HCT116 (cell line): ENCODE measurements at regions not wholly inside any gene's neighbourhood (a gene's known extent, or its start where the extent isn't known, plus 50 kb on each side); places are given as distances from the start of the nearest gene placed in this dataset.

Source experiments
- ATAC-seq: fragments of 200-7000 bp; cut with Tn5 transposase; 2 replicates; pipeline ENCODE4 v1.9.1; 2020; ENCODE audit warnings: mild to moderate bottlenecking, moderate library complexity
- BruUV-seq: library from RNA; stranded (reverse); fragments of 400-500 nt; replicated peaks from 2 replicates; lab custom pipeline; 2021; lab: Mats Ljungman, UMichigan
- CTCF ChIA-PET: fragments of 300-600 bp; sonication (Branson Sonifier 250); formaldehyde crosslinking; loops from one replicate; lab custom pipeline; 2021; ENCODE audit warnings: antibody characterized with exemption; lab: Charles Lee
- POLR2A ChIA-PET: fragments of 300-600, 350-600 bp; sonication (Branson Sonifier 250); formaldehyde crosslinking; loops from one replicate; lab custom pipeline; 2021; ENCODE audit warnings: antibody characterized with exemption; lab: Charles Lee
- RAD21 ChIA-PET, 2 experiments: fragments of 300-600 bp; sonication (Branson Sonifier 250); formaldehyde crosslinking; loops; one replicate each; lab custom pipeline; 2023; ENCODE audit warnings: low total read pairs in 2 of 2; ENCODE audit not compliant: uncharacterized antibody in 2 of 2, unreplicated experiment in 2 of 2, low non-redundant PET in 1 of 2; lab: Charles Lee
- DNase-seq: peaks from one replicate; pipeline ENCODE4 v3.0.0-alpha.2; 2010; ENCODE audit warnings: low read depth, low spot score
- H2AFZ ChIP-seq: fragments of 200-600 bp; shearing (Covaris generic), sonication (generic); 2 replicates; pipeline ENCODE4 v1.6.1; 2017; ENCODE audit warnings: low read depth, mixed run types, mixed read lengths, antibody characterized with exemption, low read length; ENCODE audit not compliant: poor library complexity, severe bottlenecking
- H3K27ac ChIP-seq: 2 replicates; pipeline ENCODE4 v1.5.1; 2012; ENCODE audit warnings: low read depth, low read length
- H3K27me3 ChIP-seq: fragments of 200-600 bp; sonication (generic); 2 replicates; pipeline ENCODE4 v1.6.1; 2016; ENCODE audit warnings: mixed run types, low read length, mixed read lengths; ENCODE audit not compliant: insufficient read depth
- H3K36me3 ChIP-seq, 2 experiments: fragments of 200-500 bp in 1 of 2; fragments of 200-600 bp in 1 of 2; sonication (Bioruptor generic) in 1 of 2; sonication (generic) in 1 of 2; 2 replicates each; pipeline versions ENCODE4 v1.5.1 to v1.6.1; 2014 to 2016; ENCODE audit warnings: low read length in 2 of 2, inconsistent platforms in 1 of 2, mixed read lengths in 1 of 2, mixed run types in 1 of 2; ENCODE audit not compliant: insufficient read depth in 2 of 2, control insufficient read depth in 1 of 2
- H3K4me1 ChIP-seq, 2 experiments: fragments of 200-600 bp in 1 of 2; sonication (generic) in 1 of 2; 2 replicates each; pipeline versions ENCODE4 v1.5.1 to v1.6.1; 2012 to 2017; ENCODE audit warnings: low read length in 2 of 2, inconsistent platforms in 1 of 2, mild to moderate bottlenecking in 1 of 2, mixed read lengths in 1 of 2, mixed run types in 1 of 2, moderate library complexity in 1 of 2; ENCODE audit not compliant: insufficient read depth in 2 of 2, control insufficient read depth in 1 of 2
- H3K4me2 ChIP-seq: fragments of 200-600 bp; sonication (generic); 2 replicates; pipeline ENCODE4 v1.6.1; 2017; ENCODE audit warnings: mixed run types, low read length, mixed read lengths
- H3K4me3 ChIP-seq, 2 experiments: fragments of 200-600 bp in 1 of 2; sonication (generic) in 1 of 2; replicated peaks in 1 of 2; 2 replicates each; pipeline ENCODE4 v1.5.1; 2011 to 2016; ENCODE audit warnings: low read length in 2 of 2, control low read depth in 1 of 2, low read depth in 1 of 2, mild to moderate bottlenecking in 1 of 2, mixed read lengths in 1 of 2, mixed run types in 1 of 2
- H3K79me2 ChIP-seq: fragments of 200-600 bp; sonication (generic); 2 replicates; pipeline ENCODE4 v1.6.1; 2017; ENCODE audit warnings: mild to moderate bottlenecking, mixed run types, low read length, moderate library complexity, mixed read lengths; ENCODE audit not compliant: insufficient read depth
- H3K9ac ChIP-seq: fragments of 200-600 bp; sonication (generic); 2 replicates; pipeline ENCODE4 v1.6.1; 2016; ENCODE audit warnings: low read length, mixed read lengths
- H3K9me2 ChIP-seq: fragments of 200-600 bp; sonication (generic), shearing (Covaris generic); 2 replicates; pipeline ENCODE4 v1.6.1; 2017; ENCODE audit warnings: mixed run types, mild to moderate bottlenecking, moderate library complexity; ENCODE audit not compliant: insufficient read depth
- H3K9me3 ChIP-seq, 2 experiments: fragments of 200-500 bp in 1 of 2; fragments of 200-600 bp in 1 of 2; sonication (Bioruptor generic) in 1 of 2; sonication (generic) in 1 of 2; 2 replicates each; pipeline ENCODE4 v1.6.1; 2014 to 2017; ENCODE audit warnings: low read length in 2 of 2, mixed read lengths in 2 of 2, inconsistent platforms in 1 of 2, low read depth in 1 of 2, mild to moderate bottlenecking in 1 of 2, mixed run types in 1 of 2, moderate library complexity in 1 of 2; ENCODE audit not compliant: control insufficient read depth in 1 of 2, insufficient read depth in 1 of 2
- H4K20me1 ChIP-seq: fragments of 200-600 bp; sonication (generic), shearing (Covaris generic); 2 replicates; pipeline ENCODE4 v1.6.1; 2017; ENCODE audit warnings: mixed run types, mild to moderate bottlenecking, moderate library complexity; ENCODE audit not compliant: insufficient read depth
- ATF3 ChIP-seq: IDR thresholded peaks from 2 replicates; pipeline ENCODE4 v1.6.1; 2012
- CTCF ChIP-seq, 3 experiments: fragments of 200-600 bp in 1 of 3; sonication (generic) in 1 of 3; IDR thresholded peaks in 2 of 3; conservative IDR thresholded peaks in 1 of 3; 2 replicates each; pipeline ENCODE4 v1.5.1; 2012 to 2017; ENCODE audit warnings: low read depth in 2 of 3, low read length in 2 of 3, antibody characterized with exemption in 1 of 3, borderline replicate concordance in 1 of 3, control low read depth in 1 of 3, mild to moderate bottlenecking in 1 of 3, mixed read lengths in 1 of 3, mixed run types in 1 of 3, moderate library complexity in 1 of 3; ENCODE audit not compliant: insufficient read depth in 1 of 3
- EGR1 ChIP-seq: IDR thresholded peaks from 2 replicates; pipeline ENCODE4 v1.6.1; 2012; ENCODE audit warnings: low read depth
- ELF1 ChIP-seq: IDR thresholded peaks from 2 replicates; pipeline ENCODE4 v1.6.1; 2012; ENCODE audit warnings: low read depth, borderline replicate concordance
- EZH2phosphoT487 ChIP-seq: fragments of 200-600 bp; IDR thresholded peaks from 2 replicates; pipeline ENCODE4 v1.6.1; 2018; ENCODE audit warnings: antibody characterized with exemption, borderline replicate concordance
- POLR2A ChIP-seq: IDR thresholded peaks from 2 replicates; pipeline ENCODE4 v1.7.0; 2011; ENCODE audit warnings: borderline replicate concordance; ENCODE audit not compliant: insufficient read depth, insufficient read length; ENCODE audit errors: extremely low read depth
- POLR2AphosphoS5 ChIP-seq: IDR thresholded peaks from 2 replicates; pipeline ENCODE4 v1.6.1; 2011; ENCODE audit warnings: mild to moderate bottlenecking, low read depth, low read length, moderate library complexity
- RAD21 ChIP-seq: IDR thresholded peaks from 2 replicates; pipeline ENCODE4 v1.6.1; 2012; ENCODE audit warnings: low read depth, mild to moderate bottlenecking
- SP1 ChIP-seq: IDR thresholded peaks from 2 replicates; pipeline ENCODE4 v1.6.1; 2012; ENCODE audit warnings: low read depth
- YY1 ChIP-seq: IDR thresholded peaks from 2 replicates; pipeline ENCODE4 v1.6.1; 2011; ENCODE audit warnings: low read length, low read depth, moderate library complexity, mild to moderate bottlenecking; ENCODE audit not compliant: insufficient replicate concordance; ENCODE audit errors: extremely low read depth
- ZFX ChIP-seq: fragments of 450-650 bp; IDR thresholded peaks from 2 replicates; pipeline ENCODE4 v1.6.1; 2017
- ZNF274 ChIP-seq: fragments of 200-500 bp; sonication (Bioruptor generic); IDR thresholded peaks from 2 replicates; pipeline ENCODE4 v1.6.1; 2014; ENCODE audit warnings: mild to moderate bottlenecking, low read depth, low read length, inconsistent platforms
- intact Hi-C: fragments of 100-400 bp; cut with micrococcal nuclease; formaldehyde crosslinking; loops from 2 replicates; pipeline ENCODE4 v1.10.0; 2022

GRCh38 chr4:24060932-24061331 lies 171.1 kb upstream of the PPARGC1A start:
- Histone ChIP-seq H3K4me3 (no peak overlapping the region), H3K4me1 (no peaks in the 10 kb centered on the region), H3K9ac (no peak overlapping the region), H3K9me2 (no peaks in the 10 kb centered on the region), H3K36me3 (no peaks in the 10 kb centered on the region), H3K27ac (no peak overlapping the region), H3K9me3 (peaks cover 3 to 5% of the 10 kb centered on the region in 2 experiments; a peak in 2 of 4 replicates), H2AFZ (no peak overlapping the region), H4K20me1 (no peaks in the 10 kb centered on the region), H3K4me2 (no peak overlapping the region), H3K27me3 (no peaks in the 10 kb centered on the region), H3K79me2 (no peaks in the 10 kb centered on the region)
- ATAC-seq (no peak), DNase-seq (no peak)
- ChIA-PET POLR2A (no interaction called here), RAD21 (no interaction called here), CTCF (no interaction called here)
- no TSS peak for BruUV-seq
- intact Hi-C loops: no loop called here
- TF ChIP-seq ZFX (no peak), ATF3 (no peak), ZNF274 (no peak), CTCF (IDR thresholded peaks at IDR 0.05 in 2 of 3, conservative IDR thresholded peaks at IDR 0.05 in 1 of 3; ENCODE audit: borderline replicate concordance in 1 of 3, insufficient read depth in 1 of 3, low read depth in 2 of 3, low read length in 2 of 3) (no peak), RAD21 (no peak), ELF1 (no peak), POLR2AphosphoS5 (no peak), EGR1 (no peak), POLR2A (no peak), YY1 (no peak), SP1 (no peak), EZH2phosphoT487 (no peak)
